IMR-90 (cell line): ENCODE measurements at regions not wholly inside any gene's neighbourhood (a gene's known extent, or its start where the extent isn't known, plus 50 kb on each side); places are given as distances from the start of the nearest gene placed in this dataset.
A peak's percentile ranks its signal among the peaks of the same experiment; 100 is the strongest.

Experiments used
- ATAC-seq: fragments of 200-7000 bp; cut with Tn5 transposase; 2 replicates; pipeline ENCODE4 v1.9.1; 2020; ENCODE audit warnings: low read depth, mild to moderate bottlenecking, moderate library complexity
- BruUV-seq: library from RNA; stranded (reverse); fragments of 400-500 nt; replicated peaks from 2 replicates; lab custom pipeline; 2021; lab: Mats Ljungman, UMichigan
- CTCF ChIA-PET: fragments of 300-600 bp; formaldehyde crosslinking; extraction: SDS; loops from one replicate; lab custom pipeline; 2021; ENCODE audit warnings: antibody characterized with exemption; lab: Yijun Ruan, JAX
- POLR2A ChIA-PET: fragments of 300-600 bp; sonication (Branson Sonifier 250); formaldehyde crosslinking; loops from one replicate; lab custom pipeline; 2022; ENCODE audit warnings: antibody characterized with exemption; ENCODE audit not compliant: unreplicated experiment; lab: Charles Lee
- DNase-seq: peaks from one replicate; pipeline ENCODE4 v3.0.0; 2013
- H2AFZ ChIP-seq: replicated peaks from 2 replicates; pipeline ENCODE3; 2013; ENCODE audit warnings: low read length, mild to moderate bottlenecking; ENCODE audit not compliant: poor library complexity
- H2AK5ac ChIP-seq: 2 replicates; pipeline ENCODE4 v1.6.1; 2013; ENCODE audit warnings: low read depth, low read length, inconsistent platforms
- H2AK9ac ChIP-seq: replicated peaks from 2 replicates; pipeline ENCODE3; 2013; ENCODE audit warnings: mild to moderate bottlenecking, low read depth, low read length, moderate library complexity; ENCODE audit not compliant: poor library complexity
- H2BK120ac ChIP-seq: 2 replicates; pipeline ENCODE4 v1.6.1; 2013; ENCODE audit warnings: low read depth, low read length, inconsistent platforms
- H2BK15ac ChIP-seq: 3 replicates; pipeline ENCODE4 v1.6.1; 2013; ENCODE audit warnings: low read depth, low read length, inconsistent platforms
- H2BK20ac ChIP-seq: 2 replicates; pipeline ENCODE4 v1.6.1; 2013; ENCODE audit warnings: low read depth, mild to moderate bottlenecking, inconsistent platforms, low read length, moderate library complexity
- H2BK5ac ChIP-seq: 2 replicates; pipeline ENCODE4 v1.6.1; 2013; ENCODE audit warnings: mild to moderate bottlenecking, low read depth, low read length, inconsistent platforms; ENCODE audit not compliant: poor library complexity, severe bottlenecking
- H3K14ac ChIP-seq: replicated peaks from 2 replicates; pipeline ENCODE4 v1.6.1; 2013; ENCODE audit warnings: low read depth, low read length, inconsistent platforms
- H3K18ac ChIP-seq: 2 replicates; pipeline ENCODE4 v1.6.1; 2013; ENCODE audit warnings: low read depth, low read length, control low read depth
- H3K23ac ChIP-seq: 2 replicates; pipeline ENCODE4 v1.6.1; 2013; ENCODE audit warnings: low read depth, low read length, inconsistent platforms
- H3K27ac ChIP-seq: 2 replicates; pipeline ENCODE4 v1.5.1; 2013; ENCODE audit warnings: mild to moderate bottlenecking, control low read depth, low read length; ENCODE audit not compliant: insufficient read depth
- H3K27me3 ChIP-seq: 2 replicates; pipeline ENCODE4 v1.6.1; 2013; ENCODE audit warnings: low read length; ENCODE audit not compliant: control insufficient read depth, insufficient read depth
- H3K36me3 ChIP-seq: 2 replicates; pipeline ENCODE4 v1.6.1; 2013; ENCODE audit warnings: low read length, mixed read lengths; ENCODE audit not compliant: control insufficient read depth, insufficient read depth
- H3K4ac ChIP-seq: 2 replicates; pipeline ENCODE4 v1.6.1; 2013; ENCODE audit warnings: low read depth, low read length, inconsistent platforms
- H3K4me1 ChIP-seq: 2 replicates; pipeline ENCODE4 v1.6.1; 2013; ENCODE audit warnings: low read length, mixed read lengths; ENCODE audit not compliant: control insufficient read depth, insufficient read depth
- H3K4me2 ChIP-seq: 2 replicates; pipeline ENCODE4 v1.6.1; 2013; ENCODE audit warnings: low read depth, mild to moderate bottlenecking, control low read depth, low read length, moderate library complexity
- H3K4me3 ChIP-seq: 2 replicates; pipeline ENCODE4 v1.5.1; 2013; ENCODE audit warnings: low read depth, mild to moderate bottlenecking, control low read depth, low read length, moderate library complexity; ENCODE audit not compliant: insufficient read depth
- H3K56ac ChIP-seq: 2 replicates; pipeline ENCODE4 v1.6.1; 2013; ENCODE audit warnings: low read length, inconsistent platforms; ENCODE audit not compliant: insufficient read depth; ENCODE audit errors: extremely low read depth
- H3K79me1 ChIP-seq, 2 experiments: 2 replicates each; pipeline ENCODE4 v1.6.1; 2013; ENCODE audit warnings: low read length in 2 of 2, inconsistent platforms in 1 of 2, low read depth in 1 of 2
- H3K9ac ChIP-seq: 2 replicates; pipeline ENCODE4 v1.6.1; 2013; ENCODE audit warnings: low read depth, low read length, control low read depth
- H3K9me1 ChIP-seq: 2 replicates; pipeline ENCODE4 v1.6.1; 2013; ENCODE audit warnings: low read length, inconsistent platforms; ENCODE audit not compliant: insufficient read depth
- H3K9me3 ChIP-seq: 2 replicates; pipeline ENCODE4 v1.6.1; 2013; ENCODE audit warnings: low read length; ENCODE audit not compliant: control insufficient read depth, insufficient read depth
- H4K20me1 ChIP-seq: 2 replicates; pipeline ENCODE4 v1.6.1; 2013; ENCODE audit warnings: low read length, inconsistent platforms; ENCODE audit not compliant: insufficient read depth
- H4K5ac ChIP-seq: 2 replicates; pipeline ENCODE4 v1.6.1; 2013; ENCODE audit warnings: mild to moderate bottlenecking, low read depth, low read length, control low read depth
- H4K8ac ChIP-seq, 2 experiments: 2 replicates each; pipeline ENCODE4 v1.6.1; 2013; ENCODE audit warnings: low read depth in 2 of 2, low read length in 2 of 2, control low read depth in 1 of 2, inconsistent platforms in 1 of 2
- H4K91ac ChIP-seq: 2 replicates; pipeline ENCODE4 v1.6.1; 2013; ENCODE audit warnings: low read depth, low read length, inconsistent platforms; ENCODE audit not compliant: insufficient read depth
- BHLHE40 ChIP-seq: fragments of 150-350 bp; IDR thresholded peaks from 2 replicates; pipeline ENCODE4 v1.6.1; 2016; ENCODE audit warnings: mild to moderate bottlenecking, low read depth, low read length
- CEBPB ChIP-seq: IDR thresholded peaks from 2 replicates; pipeline ENCODE4 v1.6.1; 2012; ENCODE audit warnings: low read depth, low read length, improper control_type of control experiment
- FOS ChIP-seq: fragments of 150-350 bp; IDR thresholded peaks from 2 replicates; pipeline ENCODE4 v1.6.1; 2016; ENCODE audit warnings: low read depth, low read length
- MAFK ChIP-seq: IDR thresholded peaks from 2 replicates; pipeline ENCODE4 v1.6.1; 2012; ENCODE audit warnings: low read depth, low read length, improper control_type of control experiment
- MAZ ChIP-seq: IDR thresholded peaks from 2 replicates; pipeline ENCODE4 v1.6.1; 2012; ENCODE audit warnings: low read depth, mild to moderate bottlenecking, low read length, improper control_type of control experiment, moderate library complexity, borderline replicate concordance
- POLR2A ChIP-seq: IDR thresholded peaks from 2 replicates; pipeline ENCODE4 v1.6.1; 2012; ENCODE audit warnings: mild to moderate bottlenecking, low read depth, low read length
- RAD21 ChIP-seq: IDR thresholded peaks from 2 replicates; pipeline ENCODE4 v1.6.1; 2012; ENCODE audit warnings: low read length, improper control_type of control experiment
- RCOR1 ChIP-seq: IDR thresholded peaks from 2 replicates; pipeline ENCODE4 v1.6.1; 2012; ENCODE audit warnings: mild to moderate bottlenecking, low read length, improper control_type of control experiment; ENCODE audit not compliant: insufficient replicate concordance
- RFX5 ChIP-seq: IDR thresholded peaks from 2 replicates; pipeline ENCODE4 v1.8.0; 2012; ENCODE audit warnings: low read depth, mild to moderate bottlenecking, low read length, moderate library complexity
- WGBS, 2 experiments: methylation state at CpG; one replicate each; pipeline versions ENCODE4 v1.1.5 to v1.1.7; 2013; ENCODE audit warnings: missing lambda C conversion rate in 2 of 2; ENCODE audit not compliant: insufficient read length in 1 of 2; ENCODE audit errors: extremely low coverage in 2 of 2; 5-methylcytosine and 5-hydroxymethylcytosine counted together
- dilution Hi-C: fragments of 300-500 bp; cut with HindIII; formaldehyde crosslinking; loops from one replicate; pipeline ENCODE4 v1.14.3; 2018; ENCODE audit warnings: low sequenced_read_pairs; ENCODE audit not compliant: unreplicated experiment
- in situ Hi-C: fragments of 300-500 bp; cut with MboI; formaldehyde crosslinking; loops from 3 replicates; pipeline ENCODE4 v1.14.3; 2019; ENCODE audit warnings: low sequenced_read_pairs, inconsistent platforms, mixed read lengths
- intact Hi-C: fragments of 100-400 bp; cut with micrococcal nuclease; formaldehyde crosslinking; loops from 2 replicates; pipeline ENCODE4 v1.10.0; 2022

GRCh38 chr10:113476673-113477072, 76.2 kb upstream of the HABP2 start:
- Histone ChIP-seq H3K27me3 (no peaks in the 10 kb centered on the region), H3K14ac (no peak overlapping the region), H4K5ac (no peak overlapping the region), H4K91ac (no peak overlapping the region), H3K18ac (no peak overlapping the region), H2AFZ (no peak overlapping the region), H4K8ac (no peak overlapping the region), H2BK120ac (no peak overlapping the region), H2BK5ac (no peak overlapping the region), H3K79me1 (no peaks in the 10 kb centered on the region), H3K56ac (no peak overlapping the region), H4K20me1 (no peaks in the 10 kb centered on the region), H2AK9ac (peak overlapping the region; percentile 30), H3K4me1 (no peaks in the 10 kb centered on the region), H3K36me3 (no peaks in the 10 kb centered on the region), H2AK5ac (no peak overlapping the region), H3K4me2 (no peak overlapping the region), H3K9me3 (peaks cover 11% of the 10 kb centered on the region), H3K4me3 (no peak overlapping the region), H2BK15ac (no peak overlapping the region), H3K4ac (no peak overlapping the region), H3K27ac (no peak overlapping the region), H2BK20ac (no peak overlapping the region), H3K9me1 (no peaks in the 10 kb centered on the region), H3K9ac (no peak overlapping the region), H3K23ac (no peak overlapping the region)
- POLR2A ChIA-PET: no interaction called here
- no peak for ATAC-seq
- dilution Hi-C loops (no loop called here), in situ Hi-C loops (no loop called here), intact Hi-C loops (no loop called here)
- TF ChIP-seq RAD21 (no peak), MAZ (no peak), FOS (no peak), BHLHE40 (no peak), MAFK (no peak), CEBPB (no peak), RFX5 (no peak), RCOR1 (no peak), POLR2A (no peak)
- no peak for DNase-seq
- CTCF ChIA-PET: no interaction called here
- BruUV-seq: no TSS peak
- no CpG with 5 or more reads among the region's 5 CpGs for WGBS, 2 experiments
